MM.1S (cell line): ENCODE measurements at regions not wholly inside any gene's neighbourhood (a gene's known extent, or its start where the extent isn't known, plus 50 kb on each side); places are given as distances from the start of the nearest gene placed in this dataset.

Experiments
- EZH2 ChIP-seq: fragments of 300-600 bp; sonication (generic); optimal IDR thresholded peaks from 2 replicates; pipeline ENCODE3; 2017; ENCODE audit warnings: low read depth, mild to moderate bottlenecking, antibody characterized with exemption, low read length, mixed read lengths
- EZH2phosphoT487 ChIP-seq: fragments of 300-600 bp; sonication (generic); IDR thresholded peaks from 2 replicates; pipeline ENCODE4 v1.6.1; 2018; ENCODE audit warnings: antibody characterized with exemption, low read length
- TF ChIP-seq, protein P1 (sequence below): fragments of 300-600 bp; sonication (generic); IDR thresholded peaks from 2 replicates; pipeline ENCODE4 v1.5.1; 2016; ENCODE audit warnings: antibody characterized with exemption, low read length, mixed read lengths

- TF ChIP-seq, protein P1, sequence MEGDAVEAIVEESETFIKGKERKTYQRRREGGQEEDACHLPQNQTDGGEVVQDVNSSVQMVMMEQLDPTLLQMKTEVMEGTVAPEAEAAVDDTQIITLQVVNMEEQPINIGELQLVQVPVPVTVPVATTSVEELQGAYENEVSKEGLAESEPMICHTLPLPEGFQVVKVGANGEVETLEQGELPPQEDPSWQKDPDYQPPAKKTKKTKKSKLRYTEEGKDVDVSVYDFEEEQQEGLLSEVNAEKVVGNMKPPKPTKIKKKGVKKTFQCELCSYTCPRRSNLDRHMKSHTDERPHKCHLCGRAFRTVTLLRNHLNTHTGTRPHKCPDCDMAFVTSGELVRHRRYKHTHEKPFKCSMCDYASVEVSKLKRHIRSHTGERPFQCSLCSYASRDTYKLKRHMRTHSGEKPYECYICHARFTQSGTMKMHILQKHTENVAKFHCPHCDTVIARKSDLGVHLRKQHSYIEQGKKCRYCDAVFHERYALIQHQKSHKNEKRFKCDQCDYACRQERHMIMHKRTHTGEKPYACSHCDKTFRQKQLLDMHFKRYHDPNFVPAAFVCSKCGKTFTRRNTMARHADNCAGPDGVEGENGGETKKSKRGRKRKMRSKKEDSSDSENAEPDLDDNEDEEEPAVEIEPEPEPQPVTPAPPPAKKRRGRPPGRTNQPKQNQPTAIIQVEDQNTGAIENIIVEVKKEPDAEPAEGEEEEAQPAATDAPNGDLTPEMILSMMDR: no peak
- TF ChIP-seq EZH2 (no peak), EZH2phosphoT487 (no peak)
Measured at GRCh38 chr13:89803839-89804238, 1543.6 kb upstream of the MIR17HG start.
